ENCODE measurements at regions not wholly inside any gene's neighbourhood (a gene's known extent, or its start where the extent isn't known, plus 50 kb on each side); places are given as distances from the start of the nearest gene placed in this dataset.

DNA sequence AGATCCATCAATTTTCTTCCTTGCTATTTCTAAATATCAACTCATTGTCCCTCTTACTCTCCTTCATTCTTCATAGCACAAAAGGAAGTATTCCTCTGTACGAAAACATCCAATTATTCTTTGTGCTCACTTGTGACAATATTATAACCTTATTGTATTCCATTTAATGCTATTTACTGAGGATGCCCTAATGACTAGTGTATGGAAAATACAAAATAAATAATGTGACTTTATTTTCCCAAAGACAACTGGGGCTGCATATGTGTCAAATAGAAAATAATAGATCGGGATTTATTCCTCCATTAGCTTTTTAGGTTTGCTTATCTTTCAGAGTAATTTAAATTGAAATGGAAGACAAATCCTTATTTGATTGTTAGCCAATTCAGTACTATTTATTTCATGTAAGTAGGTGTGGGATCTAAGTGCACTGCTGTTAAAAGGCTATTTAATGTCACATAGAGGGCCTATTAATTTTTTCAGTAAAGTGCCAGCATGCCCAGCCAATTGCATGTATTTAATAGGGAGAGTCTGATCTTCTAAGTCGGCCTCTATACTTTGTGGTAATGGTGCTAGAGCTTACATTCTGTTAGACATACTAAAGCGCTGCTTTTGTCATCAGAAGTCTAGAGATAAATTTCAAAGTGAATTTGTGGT lies 329.8 kb downstream of the MCTP2 start:
- no peak for DNase-seq (ENCODE audit: low read depth)
- TF ChIP-seq, protein P1, sequence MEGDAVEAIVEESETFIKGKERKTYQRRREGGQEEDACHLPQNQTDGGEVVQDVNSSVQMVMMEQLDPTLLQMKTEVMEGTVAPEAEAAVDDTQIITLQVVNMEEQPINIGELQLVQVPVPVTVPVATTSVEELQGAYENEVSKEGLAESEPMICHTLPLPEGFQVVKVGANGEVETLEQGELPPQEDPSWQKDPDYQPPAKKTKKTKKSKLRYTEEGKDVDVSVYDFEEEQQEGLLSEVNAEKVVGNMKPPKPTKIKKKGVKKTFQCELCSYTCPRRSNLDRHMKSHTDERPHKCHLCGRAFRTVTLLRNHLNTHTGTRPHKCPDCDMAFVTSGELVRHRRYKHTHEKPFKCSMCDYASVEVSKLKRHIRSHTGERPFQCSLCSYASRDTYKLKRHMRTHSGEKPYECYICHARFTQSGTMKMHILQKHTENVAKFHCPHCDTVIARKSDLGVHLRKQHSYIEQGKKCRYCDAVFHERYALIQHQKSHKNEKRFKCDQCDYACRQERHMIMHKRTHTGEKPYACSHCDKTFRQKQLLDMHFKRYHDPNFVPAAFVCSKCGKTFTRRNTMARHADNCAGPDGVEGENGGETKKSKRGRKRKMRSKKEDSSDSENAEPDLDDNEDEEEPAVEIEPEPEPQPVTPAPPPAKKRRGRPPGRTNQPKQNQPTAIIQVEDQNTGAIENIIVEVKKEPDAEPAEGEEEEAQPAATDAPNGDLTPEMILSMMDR (conservative IDR thresholded peaks at IDR 0.05; ENCODE audit: low read depth, low read length), result no peak

DNA sequence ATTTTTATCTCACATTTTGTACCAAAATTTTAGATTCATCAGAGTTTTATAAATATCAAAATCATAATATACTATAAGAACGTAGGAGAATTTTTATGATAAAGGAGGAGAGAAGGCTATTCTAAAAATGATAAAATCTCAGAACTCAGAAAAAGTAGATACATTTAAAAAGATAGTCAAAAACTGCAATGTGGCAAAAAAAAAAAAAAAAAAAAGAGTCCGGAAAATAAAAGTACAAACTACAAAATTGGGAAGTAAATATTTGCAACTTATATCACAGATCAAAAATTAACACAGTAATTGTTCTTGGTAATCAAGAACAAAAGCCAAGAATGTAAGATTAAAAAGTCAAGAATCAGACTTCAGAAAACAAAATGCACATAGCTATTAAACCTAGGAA lies 332.1 kb downstream of the MCTP2 start:
- H3K4me3 ChIP-seq (ENCODE audit: low read length), result no peak overlapping the region
- TF ChIP-seq, protein P1 (conservative IDR thresholded peaks at IDR 0.05; ENCODE audit: low read depth, low read length), result no peak
- no peak for DNase-seq (ENCODE audit: low read depth)

More for the DNA sequence above, 329.8 kb downstream of the MCTP2 start:
- no peak overlapping the region for H3K4me3 ChIP-seq (ENCODE audit: low read length)

DNA sequence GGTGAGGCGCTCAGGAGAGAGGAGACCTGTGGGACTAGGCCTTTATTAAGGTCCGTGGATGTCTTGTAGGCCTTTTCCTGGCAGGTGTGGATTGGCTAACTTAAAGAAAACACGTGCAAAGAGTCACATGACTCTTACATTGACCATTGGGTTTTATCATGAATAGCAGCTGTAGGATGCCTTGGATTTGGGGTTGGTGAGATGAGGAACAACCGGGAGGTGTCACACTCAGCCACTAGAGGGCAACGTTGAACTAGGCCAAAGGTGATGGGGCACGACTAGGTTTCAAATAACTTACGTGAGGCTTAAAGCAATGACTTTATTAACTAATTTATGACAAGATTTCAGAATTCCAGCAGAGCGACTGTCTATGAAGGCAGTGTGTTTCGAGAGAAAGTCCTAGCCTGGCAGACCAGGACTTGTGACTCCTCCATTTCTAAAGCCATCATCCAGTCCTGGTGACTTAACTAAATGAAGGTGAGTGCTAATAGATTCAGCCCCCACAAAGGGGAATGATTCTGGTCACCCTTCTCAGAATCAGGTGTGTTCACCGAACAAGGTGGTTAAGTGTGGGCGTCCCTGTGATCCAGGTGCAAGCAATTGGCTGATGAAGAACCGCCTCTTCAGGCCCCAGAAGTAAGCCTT lies 345.6 kb downstream of the MCTP2 start:
- TF ChIP-seq, protein P1 (conservative IDR thresholded peaks at IDR 0.05; ENCODE audit: low read depth, low read length), result peak; percentile 33
- DNase-seq (ENCODE audit: low read depth), result no peak
- no peak overlapping the region for H3K4me3 ChIP-seq (ENCODE audit: low read length)

DNA sequence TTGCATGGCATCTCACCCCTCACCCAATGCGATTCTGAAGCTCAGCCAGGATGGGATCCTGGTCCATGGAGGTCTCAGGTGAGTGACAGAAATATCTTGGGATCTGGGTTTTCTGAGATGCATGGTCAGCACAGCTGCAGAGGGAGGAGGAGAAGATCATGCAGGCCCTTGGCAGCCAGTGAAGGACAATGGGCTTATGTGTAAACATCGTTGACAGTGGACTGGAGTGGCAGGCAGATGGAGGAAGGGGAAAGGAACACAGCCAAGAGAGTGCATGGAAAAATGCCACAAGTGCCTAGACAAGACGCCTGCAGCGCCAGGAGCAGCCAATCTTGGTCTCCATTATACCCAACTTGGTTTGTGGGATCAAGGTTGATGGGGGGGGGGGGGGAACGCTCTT lies 347.9 kb downstream of the MCTP2 start:
- no peak overlapping the region for H3K4me3 ChIP-seq (ENCODE audit: low read length)
- no peak for DNase-seq (ENCODE audit: low read depth)
- TF ChIP-seq, protein P1 (conservative IDR thresholded peaks at IDR 0.05; ENCODE audit: low read depth, low read length), result no peak

DNA sequence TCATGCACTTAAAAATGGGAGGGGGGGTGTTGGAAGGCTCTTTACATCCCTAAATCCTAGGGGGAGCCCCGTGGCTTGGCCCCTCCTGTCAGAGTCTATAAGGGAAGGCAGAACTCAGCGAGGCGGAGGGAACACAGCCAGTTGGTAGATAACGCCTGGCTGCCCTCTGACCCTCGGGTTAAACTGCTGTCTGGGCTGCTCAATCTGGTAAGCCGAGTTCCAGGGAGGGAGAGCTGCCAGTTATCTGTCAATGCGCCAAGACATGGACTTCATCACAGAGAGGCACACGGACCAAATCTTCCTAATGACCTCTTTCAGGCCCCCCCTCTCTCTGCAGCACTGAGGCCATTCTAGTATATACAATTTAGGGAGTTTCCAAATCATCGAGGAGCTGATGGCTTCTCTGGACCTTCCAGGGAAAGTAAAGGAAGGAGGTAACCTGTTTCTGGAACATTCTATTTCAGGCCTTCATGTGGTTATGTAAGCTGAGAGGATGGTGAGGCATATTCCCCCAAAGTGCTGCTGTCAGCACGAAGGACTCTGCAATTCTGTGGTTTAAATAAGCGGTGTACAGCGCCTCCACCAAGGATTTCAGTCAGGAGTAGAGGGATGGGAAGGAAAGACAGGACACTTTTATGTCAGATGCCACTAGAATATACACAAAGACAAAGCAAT lies 349.0 kb downstream of the MCTP2 start:
- TF ChIP-seq, protein P1 (conservative IDR thresholded peaks at IDR 0.05; ENCODE audit: low read depth, low read length), result no peak
- H3K4me3 ChIP-seq (ENCODE audit: low read length), result no peak overlapping the region
- DNase-seq (ENCODE audit: low read depth), result no peak

DNA sequence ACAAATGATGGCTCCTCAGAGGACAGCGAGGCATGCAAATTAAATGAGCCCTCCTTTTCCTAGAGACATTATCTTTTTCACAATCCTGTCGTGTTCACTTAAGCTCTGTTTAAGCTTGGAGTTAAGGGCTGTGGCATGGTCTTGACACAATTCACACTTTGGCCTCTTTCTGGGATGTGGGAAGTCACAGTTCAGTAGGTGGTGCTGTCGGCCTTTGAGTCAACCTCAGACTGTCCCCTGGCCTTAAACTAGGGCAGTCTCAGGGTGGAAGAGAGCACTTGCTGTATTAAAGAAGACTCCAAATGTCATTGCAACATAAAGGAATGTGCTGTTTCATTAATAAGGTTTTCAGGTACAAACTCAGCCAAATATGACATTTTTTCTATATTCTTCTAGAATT lies 351.0 kb downstream of the MCTP2 start:
- TF ChIP-seq, protein P1 (conservative IDR thresholded peaks at IDR 0.05; ENCODE audit: low read depth, low read length), result no peak
- no peak for DNase-seq (ENCODE audit: low read depth)
- no peak overlapping the region for H3K4me3 ChIP-seq (ENCODE audit: low read length)
